ENCODE measurements at regions not wholly inside any gene's neighbourhood (a gene's known extent, or its start where the extent isn't known, plus 50 kb on each side); places are given as distances from the start of the nearest gene placed in this dataset.

- Histone ChIP-seq H3K9me3 (ENCODE audit: control insufficient read depth in 2 of 3, low read length in 3 of 3) (no peaks in the 10 kb centered on the region), H3K36me3 (ENCODE audit: control insufficient read depth in 2 of 3, insufficient read depth in 3 of 3, low read length in 3 of 3) (no peaks in the 10 kb centered on the region), H3K27me3 (ENCODE audit: control insufficient read depth in 2 of 2, insufficient read depth in 2 of 2, low read length in 2 of 2) (no peaks in the 10 kb centered on the region), H3K4me3 (ENCODE audit: low read length) (no peak overlapping the region), H3K4me1 (ENCODE audit: control insufficient read depth in 2 of 2, insufficient read depth in 2 of 2, low read length in 2 of 2) (no peaks in the 10 kb centered on the region), H3K27ac (ENCODE audit: low read depth, low read length) (no peak overlapping the region)
- Mint-ChIP-seq H3K36me3 (no peaks in the 10 kb centered on the region), H3K27me3 (peaks cover 5 to 26% (median 23%) of the 10 kb centered on the region in 5 donors), H3K4me3 (no peak overlapping the region), H3K27ac (no peak overlapping the region), H3K4me1 (no peaks in the 10 kb centered on the region), H3K9me3 (peaks cover 0 to 7% (median 0%) of the 10 kb centered on the region in 11 donors)
- ATAC-seq (no peak), DNase-seq (no peak)
- ChIA-PET POLR2A (no interaction called here), CTCF (no interaction called here)
- intact Hi-C loops (cut with micrococcal nuclease): no loop called here
These were observed 146.6 kb upstream of the WNT4 start for GRCh38 chr1:22289307-22289995.

DNA sequence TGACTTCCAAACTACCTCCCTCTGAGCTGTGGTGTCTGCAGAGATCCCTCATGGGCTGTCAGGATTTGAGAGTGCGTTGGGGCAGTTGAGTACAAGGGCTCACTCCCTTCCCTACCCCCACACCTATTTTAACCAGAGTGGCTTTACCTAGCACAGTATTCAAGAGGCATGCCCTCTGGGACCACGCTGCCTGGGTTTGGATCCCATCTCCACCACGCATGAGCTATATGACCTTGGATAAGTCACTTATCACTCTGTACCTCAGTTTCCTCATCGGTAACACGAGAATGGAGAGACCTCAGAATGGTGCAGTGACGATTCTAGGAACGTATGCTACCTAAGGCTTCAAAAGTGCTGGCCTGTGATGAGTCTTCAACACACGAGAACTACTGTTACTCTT, 147.3 kb upstream of the WNT4 start:
- Mint-ChIP-seq H3K36me3 (no peaks in the 10 kb centered on the region), H3K4me3 (no peak overlapping the region), H3K4me1 (no peaks in the 10 kb centered on the region), H3K27me3 (peaks cover 4 to 26% (median 23%) of the 10 kb centered on the region in 5 donors), H3K27ac (no peak overlapping the region), H3K9me3 (peaks cover 0 to 7% (median 0%) of the 10 kb centered on the region in 11 donors)
- Histone ChIP-seq H3K9me3 (ENCODE audit: control insufficient read depth in 2 of 3, low read length in 3 of 3) (no peaks in the 10 kb centered on the region), H3K4me3 (ENCODE audit: low read length) (no peak overlapping the region), H3K36me3 (ENCODE audit: control insufficient read depth in 2 of 3, insufficient read depth in 3 of 3, low read length in 3 of 3) (no peaks in the 10 kb centered on the region), H3K27ac (ENCODE audit: low read depth, low read length) (no peak overlapping the region), H3K4me1 (ENCODE audit: control insufficient read depth in 2 of 2, insufficient read depth in 2 of 2, low read length in 2 of 2) (no peaks in the 10 kb centered on the region), H3K27me3 (ENCODE audit: control insufficient read depth in 2 of 2, insufficient read depth in 2 of 2, low read length in 2 of 2) (no peaks in the 10 kb centered on the region)
- CTCF ChIA-PET: no interaction called here
- intact Hi-C loops (cut with micrococcal nuclease): no loop called here
- DNase-seq: no peak
- POLR2A ChIA-PET: no interaction called here
- ATAC-seq: no peak

- ChIA-PET POLR2A (no interaction called here), CTCF (no interaction called here)
- intact Hi-C loops (cut with micrococcal nuclease): no loop called here
- Histone ChIP-seq H3K4me3 (ENCODE audit: low read length) (no peak overlapping the region), H3K36me3 (ENCODE audit: control insufficient read depth in 2 of 3, insufficient read depth in 3 of 3, low read length in 3 of 3) (no peaks in the 10 kb centered on the region), H3K27ac (ENCODE audit: low read depth, low read length) (no peak overlapping the region), H3K9me3 (ENCODE audit: control insufficient read depth in 2 of 3, low read length in 3 of 3) (no peaks in the 10 kb centered on the region), H3K27me3 (ENCODE audit: control insufficient read depth in 2 of 2, insufficient read depth in 2 of 2, low read length in 2 of 2) (no peaks in the 10 kb centered on the region), H3K4me1 (ENCODE audit: control insufficient read depth in 2 of 2, insufficient read depth in 2 of 2, low read length in 2 of 2) (no peaks in the 10 kb centered on the region)
- peaks cover 0 to 7% (median 0%) of the 10 kb centered on the region in 11 donors for H3K9me3 Mint-ChIP-seq
- no peaks in the 10 kb centered on the region for H3K36me3 Mint-ChIP-seq
- DNase-seq (no peak), ATAC-seq (no peak)
- H3K27ac Mint-ChIP-seq: no peak overlapping the region
- H3K27me3 Mint-ChIP-seq: peaks cover 6 to 29% (median 26%) of the 10 kb centered on the region in 5 donors
- H3K4me3 Mint-ChIP-seq: no peak overlapping the region
- H3K4me1 Mint-ChIP-seq: no peaks in the 10 kb centered on the region
These were observed 147.7 kb upstream of the WNT4 start for GRCh38 chr1:22290611-22291010.

- Histone ChIP-seq H3K27me3 (ENCODE audit: control insufficient read depth in 2 of 2, insufficient read depth in 2 of 2, low read length in 2 of 2) (peaks cover 0 to 1% of the 10 kb centered on the region in 2 donors), H3K27ac (ENCODE audit: low read depth, low read length) (no peak overlapping the region), H3K4me1 (ENCODE audit: control insufficient read depth in 2 of 2, insufficient read depth in 2 of 2, low read length in 2 of 2) (no peaks in the 10 kb centered on the region), H3K9me3 (ENCODE audit: control insufficient read depth in 2 of 3, low read length in 3 of 3) (no peaks in the 10 kb centered on the region), H3K4me3 (ENCODE audit: low read length) (no peak overlapping the region), H3K36me3 (ENCODE audit: control insufficient read depth in 2 of 3, insufficient read depth in 3 of 3, low read length in 3 of 3) (no peaks in the 10 kb centered on the region)
- peaks cover 0 to 7% (median 0%) of the 10 kb centered on the region in 11 donors for H3K9me3 Mint-ChIP-seq
- peaks cover 0 to 1% (median 0%) of the 10 kb centered on the region in 7 donors for H3K4me1 Mint-ChIP-seq
- DNase-seq (no peak), ATAC-seq (no peak)
- peaks cover 0 to 3% (median 0%) of the 10 kb centered on the region in 5 donors for H3K36me3 Mint-ChIP-seq
- H3K27me3 Mint-ChIP-seq: peaks cover 11 to 33% (median 30%) of the 10 kb centered on the region in 5 donors
- ChIA-PET CTCF (no interaction called here), POLR2A (no interaction called here)
- H3K27ac Mint-ChIP-seq: no peak overlapping the region
- intact Hi-C loops (cut with micrococcal nuclease): no loop called here
- no peak overlapping the region for H3K4me3 Mint-ChIP-seq
These were observed 148.2 kb upstream of the WNT4 start for GRCh38 chr1:22291057-22291456.

DNA sequence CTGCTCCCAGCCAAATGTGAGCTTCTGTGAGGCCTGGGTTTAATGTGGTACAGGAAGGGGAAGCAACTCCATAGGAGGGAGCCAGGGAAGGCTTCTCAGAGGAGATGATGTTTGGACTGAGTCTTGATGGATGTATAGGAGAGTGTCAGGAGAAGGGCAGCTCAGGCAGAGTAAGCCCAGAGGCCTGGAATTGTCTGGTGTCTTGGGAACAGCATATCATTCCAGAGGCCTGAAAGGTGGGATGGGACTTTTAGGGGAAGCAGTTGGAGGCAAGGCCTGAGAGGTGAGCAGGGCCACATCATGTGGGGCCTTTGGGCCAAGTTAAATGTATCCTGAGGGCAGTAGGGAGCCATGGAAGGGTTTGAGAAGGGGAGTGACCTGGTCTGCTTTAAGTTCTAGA, 148.6 kb upstream of the WNT4 start:
- peaks cover 0 to 5% of the 10 kb centered on the region in 2 donors for H3K27me3 ChIP-seq (ENCODE audit: control insufficient read depth in 2 of 2, insufficient read depth in 2 of 2, low read length in 2 of 2)
- H3K9me3 ChIP-seq (ENCODE audit: control insufficient read depth in 2 of 3, low read length in 3 of 3): no peaks in the 10 kb centered on the region
- H3K4me1 Mint-ChIP-seq: peaks cover 0 to 6% (median 0%) of the 10 kb centered on the region in 7 donors
- ChIA-PET CTCF (no interaction called here), POLR2A (no interaction called here)
- H3K4me3 ChIP-seq (ENCODE audit: low read length): no peak overlapping the region
- H3K27ac ChIP-seq (ENCODE audit: low read depth, low read length): no peak overlapping the region
- H3K36me3 Mint-ChIP-seq: peaks cover 0 to 5% (median 0%) of the 10 kb centered on the region in 5 donors
- ATAC-seq (no peak), DNase-seq (no peak)
- peak overlapping the region in 1 of 9 donors; percentile 84 for H3K27ac Mint-ChIP-seq
- H3K36me3 ChIP-seq (ENCODE audit: control insufficient read depth in 2 of 3, insufficient read depth in 3 of 3, low read length in 3 of 3): no peaks in the 10 kb centered on the region
- H3K27me3 Mint-ChIP-seq: peaks cover 15 to 38% (median 35%) of the 10 kb centered on the region in 5 donors
- no peak overlapping the region for H3K4me3 Mint-ChIP-seq
- no peaks in the 10 kb centered on the region for H3K4me1 ChIP-seq (ENCODE audit: control insufficient read depth in 2 of 2, insufficient read depth in 2 of 2, low read length in 2 of 2)
- intact Hi-C loops (cut with micrococcal nuclease): no loop called here
- H3K9me3 Mint-ChIP-seq: peaks cover 0 to 7% (median 0%) of the 10 kb centered on the region in 11 donors

DNA sequence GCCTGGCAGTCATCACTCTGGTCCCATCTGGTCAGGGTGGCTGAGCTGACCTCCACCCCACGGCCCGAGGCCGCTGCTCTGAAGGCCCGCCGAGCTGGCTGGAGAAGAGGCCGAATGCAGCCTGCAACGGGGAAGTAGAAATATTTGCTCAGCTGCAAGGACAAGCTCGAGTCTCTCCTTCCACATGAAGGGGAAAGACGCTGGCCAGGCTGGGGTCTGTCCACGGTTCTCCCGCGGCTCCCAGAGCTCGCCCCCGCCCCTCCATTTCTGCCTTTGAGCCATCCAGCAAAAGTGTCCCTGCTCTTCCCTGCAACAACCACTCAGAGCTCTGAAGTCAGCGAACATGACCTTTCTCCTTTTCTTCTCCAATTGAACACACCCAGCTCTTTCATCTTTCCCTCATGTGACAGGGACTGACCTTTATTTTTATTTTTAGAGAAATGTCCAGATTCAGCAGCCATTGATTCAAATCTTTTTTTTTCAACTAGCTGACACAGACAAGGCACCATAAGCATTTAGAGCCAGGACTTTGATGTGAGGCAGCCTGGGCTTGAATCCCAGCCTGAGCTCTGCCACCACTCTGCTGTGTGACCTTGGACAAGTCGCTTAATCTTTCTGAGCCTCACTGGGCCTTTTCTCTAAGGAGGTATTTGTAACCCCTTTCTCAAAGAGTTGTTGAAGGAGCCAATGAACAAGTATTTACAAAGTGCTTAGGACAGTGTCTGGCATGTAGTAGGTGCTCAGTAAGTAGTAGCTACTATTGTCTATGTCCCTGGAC, 149.3 kb upstream of the WNT4 start:
- peaks cover 15 to 45% (median 37%) of the 10 kb centered on the region in 5 donors for H3K27me3 Mint-ChIP-seq
- Histone ChIP-seq H3K27ac (ENCODE audit: low read depth, low read length) (no peak overlapping the region), H3K36me3 (ENCODE audit: control insufficient read depth in 2 of 3, insufficient read depth in 3 of 3, low read length in 3 of 3) (no peaks in the 10 kb centered on the region), H3K4me3 (ENCODE audit: low read length) (no peak overlapping the region), H3K4me1 (ENCODE audit: control insufficient read depth in 2 of 2, insufficient read depth in 2 of 2, low read length in 2 of 2) (no peaks in the 10 kb centered on the region), H3K9me3 (ENCODE audit: control insufficient read depth in 2 of 3, low read length in 3 of 3) (no peaks in the 10 kb centered on the region), H3K27me3 (ENCODE audit: control insufficient read depth in 2 of 2, insufficient read depth in 2 of 2, low read length in 2 of 2) (peaks cover 0 to 9% of the 10 kb centered on the region in 2 donors)
- H3K4me3 Mint-ChIP-seq: no peak overlapping the region
- POLR2A ChIA-PET: no interaction called here
- DNase-seq: no peak
- H3K4me1 Mint-ChIP-seq: peaks cover 0 to 9% (median 0%) of the 10 kb centered on the region in 7 donors
- peaks cover 0 to 5% (median 0%) of the 10 kb centered on the region in 5 donors for H3K36me3 Mint-ChIP-seq
- CTCF ChIA-PET: no interaction called here
- no peak overlapping the region for H3K27ac Mint-ChIP-seq
- peaks cover 0 to 7% (median 0%) of the 10 kb centered on the region in 11 donors for H3K9me3 Mint-ChIP-seq
- intact Hi-C loops (cut with micrococcal nuclease): no loop called here
- no peak for ATAC-seq
